ENCODE measurements at regions not wholly inside any gene's neighbourhood (a gene's known extent, or its start where the extent isn't known, plus 50 kb on each side); places are given as distances from the start of the nearest gene placed in this dataset.

- Histone ChIP-seq H3K9me3 (no peaks in the 10 kb centered on the region), H3K36me3 (no peaks in the 10 kb centered on the region), H3K27me3 (no peaks in the 10 kb centered on the region), H3K27ac (no peak overlapping the region), H3K4me3 (no peak overlapping the region), H3K4me1 (no peaks in the 10 kb centered on the region)
- no CpG with 5 or more reads among the region's 4 CpGs for whole genome bisulfite sequencing, 2 donors (ENCODE audit: low coverage in 1 of 2)
- ATAC-seq, result no peak
- TF ChIP-seq, protein P1, sequence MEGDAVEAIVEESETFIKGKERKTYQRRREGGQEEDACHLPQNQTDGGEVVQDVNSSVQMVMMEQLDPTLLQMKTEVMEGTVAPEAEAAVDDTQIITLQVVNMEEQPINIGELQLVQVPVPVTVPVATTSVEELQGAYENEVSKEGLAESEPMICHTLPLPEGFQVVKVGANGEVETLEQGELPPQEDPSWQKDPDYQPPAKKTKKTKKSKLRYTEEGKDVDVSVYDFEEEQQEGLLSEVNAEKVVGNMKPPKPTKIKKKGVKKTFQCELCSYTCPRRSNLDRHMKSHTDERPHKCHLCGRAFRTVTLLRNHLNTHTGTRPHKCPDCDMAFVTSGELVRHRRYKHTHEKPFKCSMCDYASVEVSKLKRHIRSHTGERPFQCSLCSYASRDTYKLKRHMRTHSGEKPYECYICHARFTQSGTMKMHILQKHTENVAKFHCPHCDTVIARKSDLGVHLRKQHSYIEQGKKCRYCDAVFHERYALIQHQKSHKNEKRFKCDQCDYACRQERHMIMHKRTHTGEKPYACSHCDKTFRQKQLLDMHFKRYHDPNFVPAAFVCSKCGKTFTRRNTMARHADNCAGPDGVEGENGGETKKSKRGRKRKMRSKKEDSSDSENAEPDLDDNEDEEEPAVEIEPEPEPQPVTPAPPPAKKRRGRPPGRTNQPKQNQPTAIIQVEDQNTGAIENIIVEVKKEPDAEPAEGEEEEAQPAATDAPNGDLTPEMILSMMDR (IDR thresholded peaks at IDR 0.05), result no peak
- TF ChIP-seq POLR2AphosphoS5 (IDR thresholded peaks at IDR 0.05) (no peak), POLR2A (IDR thresholded peaks at IDR 0.05) (no peak), EP300 (IDR thresholded peaks at IDR 0.05) (no peak)
Observed at GRCh38 chr15:69604072-69604411, 151.4 kb downstream of the RPLP1 start.

- Histone ChIP-seq H3K4me1 (no peaks in the 10 kb centered on the region), H3K27ac (no peak overlapping the region), H3K9me3 (no peaks in the 10 kb centered on the region), H3K27me3 (no peaks in the 10 kb centered on the region), H3K4me3 (no peak overlapping the region), H3K36me3 (no peaks in the 10 kb centered on the region)
- no peak for ATAC-seq
- TF ChIP-seq POLR2A (IDR thresholded peaks at IDR 0.05), result no peak
- TF ChIP-seq EP300 (IDR thresholded peaks at IDR 0.05), result no peak
- no peak for TF ChIP-seq POLR2AphosphoS5 (IDR thresholded peaks at IDR 0.05)
- TF ChIP-seq, protein P1 (IDR thresholded peaks at IDR 0.05), result no peak
- 65 to 86% methylated on average over 1 to 5 of the region's 5 CpGs for WGBS, 2 donors (ENCODE audit: low coverage in 1 of 2)
Observed at GRCh38 chr15:69606144-69606543, 153.5 kb downstream of the RPLP1 start.

- TF ChIP-seq, protein P1 (IDR thresholded peaks at IDR 0.05), result no peak
- TF ChIP-seq POLR2AphosphoS5 (IDR thresholded peaks at IDR 0.05) (no peak), EP300 (IDR thresholded peaks at IDR 0.05) (no peak), POLR2A (IDR thresholded peaks at IDR 0.05) (no peak)
- H3K36me3 ChIP-seq, result no peaks in the 10 kb centered on the region
- no peak for ATAC-seq
- no peaks in the 10 kb centered on the region for H3K4me1 ChIP-seq
- no peak overlapping the region for H3K27ac ChIP-seq
- H3K9me3 ChIP-seq, result no peaks in the 10 kb centered on the region
- H3K27me3 ChIP-seq, result no peaks in the 10 kb centered on the region
- no peak overlapping the region for H3K4me3 ChIP-seq
- 75 to 81% methylated on average over 7 to 11 of the region's 11 CpGs for WGBS, 2 donors (ENCODE audit: low coverage in 1 of 2)
Observed at GRCh38 chr15:69606921-69607500, 154.4 kb downstream of the RPLP1 start.

GRCh38 chr15:69608661-69609060 lies 156.0 kb downstream of the RPLP1 start:
- TF ChIP-seq, protein P1 (IDR thresholded peaks at IDR 0.05), result no peak
- no peak for TF ChIP-seq POLR2AphosphoS5 (IDR thresholded peaks at IDR 0.05)
- no peak for TF ChIP-seq POLR2A (IDR thresholded peaks at IDR 0.05)
- TF ChIP-seq EP300 (IDR thresholded peaks at IDR 0.05), result no peak
- Histone ChIP-seq H3K27ac (no peak overlapping the region), H3K36me3 (no peaks in the 10 kb centered on the region), H3K9me3 (no peaks in the 10 kb centered on the region), H3K27me3 (no peaks in the 10 kb centered on the region), H3K4me3 (no peak overlapping the region), H3K4me1 (no peaks in the 10 kb centered on the region)
- no peak for ATAC-seq
- WGBS, 2 donors (ENCODE audit: low coverage in 1 of 2), result 68 to 80% methylated on average over 4 of the region's 4 CpGs

DNA sequence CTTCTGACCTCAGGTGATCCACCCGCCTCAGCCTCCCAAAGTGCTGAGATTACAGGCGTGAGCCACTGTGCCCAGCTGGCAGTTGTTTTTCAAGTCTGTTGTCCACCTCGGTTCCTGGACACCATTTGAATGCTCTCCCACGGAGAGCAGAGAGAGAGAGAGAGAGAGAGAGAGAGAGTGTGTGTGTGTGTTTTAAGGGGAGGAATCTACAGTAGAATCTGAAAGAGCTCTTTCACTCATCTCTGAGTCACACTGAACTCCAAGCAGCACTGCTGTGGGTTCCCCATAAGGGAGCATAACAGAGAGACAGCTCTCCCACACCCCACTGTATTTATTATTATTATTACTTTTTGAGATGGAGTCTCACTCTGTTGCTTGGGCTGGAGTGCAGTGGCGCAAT lies 156.6 kb downstream of the RPLP1 start:
- no peak for TF ChIP-seq EP300 (IDR thresholded peaks at IDR 0.05)
- TF ChIP-seq POLR2AphosphoS5 (IDR thresholded peaks at IDR 0.05), result no peak
- TF ChIP-seq, protein P1 (IDR thresholded peaks at IDR 0.05), result no peak
- no peak for TF ChIP-seq POLR2A (IDR thresholded peaks at IDR 0.05)
- H3K36me3 ChIP-seq, result no peaks in the 10 kb centered on the region
- no peak overlapping the region for H3K4me3 ChIP-seq
- no peak overlapping the region for H3K27ac ChIP-seq
- ATAC-seq, result no peak
- WGBS, 2 donors (ENCODE audit: low coverage in 1 of 2), result 37 to 50% methylated on average over 2 to 4 of the region's 5 CpGs
- no peaks in the 10 kb centered on the region for H3K4me1 ChIP-seq
- H3K27me3 ChIP-seq, result no peaks in the 10 kb centered on the region
- no peaks in the 10 kb centered on the region for H3K9me3 ChIP-seq

Data from gastroesophageal sphincter (tissue), 4 donors.